ENCODE measurements at regions not wholly inside any gene's neighbourhood (a gene's known extent, or its start where the extent isn't known, plus 50 kb on each side); places are given as distances from the start of the nearest gene placed in this dataset.

GRCh38 chr12:29883525-29883924 lies 99.8 kb upstream of the TMTC1 start:
- H3K27me3 ChIP-seq (replicated peaks; ENCODE audit: control insufficient read depth, insufficient read depth, low read length) = no peaks in the 10 kb centered on the region
- DNase-seq (ENCODE audit: extremely low read depth, insufficient read length) = no peak
- H3K36me3 ChIP-seq (ENCODE audit: control insufficient read depth, insufficient read depth, low read length) = no peaks in the 10 kb centered on the region
- TF ChIP-seq, protein P1, sequence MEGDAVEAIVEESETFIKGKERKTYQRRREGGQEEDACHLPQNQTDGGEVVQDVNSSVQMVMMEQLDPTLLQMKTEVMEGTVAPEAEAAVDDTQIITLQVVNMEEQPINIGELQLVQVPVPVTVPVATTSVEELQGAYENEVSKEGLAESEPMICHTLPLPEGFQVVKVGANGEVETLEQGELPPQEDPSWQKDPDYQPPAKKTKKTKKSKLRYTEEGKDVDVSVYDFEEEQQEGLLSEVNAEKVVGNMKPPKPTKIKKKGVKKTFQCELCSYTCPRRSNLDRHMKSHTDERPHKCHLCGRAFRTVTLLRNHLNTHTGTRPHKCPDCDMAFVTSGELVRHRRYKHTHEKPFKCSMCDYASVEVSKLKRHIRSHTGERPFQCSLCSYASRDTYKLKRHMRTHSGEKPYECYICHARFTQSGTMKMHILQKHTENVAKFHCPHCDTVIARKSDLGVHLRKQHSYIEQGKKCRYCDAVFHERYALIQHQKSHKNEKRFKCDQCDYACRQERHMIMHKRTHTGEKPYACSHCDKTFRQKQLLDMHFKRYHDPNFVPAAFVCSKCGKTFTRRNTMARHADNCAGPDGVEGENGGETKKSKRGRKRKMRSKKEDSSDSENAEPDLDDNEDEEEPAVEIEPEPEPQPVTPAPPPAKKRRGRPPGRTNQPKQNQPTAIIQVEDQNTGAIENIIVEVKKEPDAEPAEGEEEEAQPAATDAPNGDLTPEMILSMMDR (IDR thresholded peaks at IDR 0.05; ENCODE audit: insufficient read depth, low read length, poor library complexity, severe bottlenecking) = no peak
- H3K4me3 ChIP-seq (replicated peaks; ENCODE audit: low read depth, low read length) = no peak overlapping the region

- no peaks in the 10 kb centered on the region for H3K27me3 ChIP-seq (replicated peaks; ENCODE audit: control insufficient read depth, insufficient read depth, low read length)
- TF ChIP-seq, protein P1 (IDR thresholded peaks at IDR 0.05; ENCODE audit: insufficient read depth, low read length, poor library complexity, severe bottlenecking) = no peak
- H3K4me3 ChIP-seq (replicated peaks; ENCODE audit: low read depth, low read length) = no peak overlapping the region
- H3K36me3 ChIP-seq (ENCODE audit: control insufficient read depth, insufficient read depth, low read length) = no peaks in the 10 kb centered on the region
- DNase-seq (ENCODE audit: extremely low read depth, insufficient read length) = no peak
These were observed 99.1 kb upstream of the TMTC1 start for GRCh38 chr12:29882846-29883245.

DNA sequence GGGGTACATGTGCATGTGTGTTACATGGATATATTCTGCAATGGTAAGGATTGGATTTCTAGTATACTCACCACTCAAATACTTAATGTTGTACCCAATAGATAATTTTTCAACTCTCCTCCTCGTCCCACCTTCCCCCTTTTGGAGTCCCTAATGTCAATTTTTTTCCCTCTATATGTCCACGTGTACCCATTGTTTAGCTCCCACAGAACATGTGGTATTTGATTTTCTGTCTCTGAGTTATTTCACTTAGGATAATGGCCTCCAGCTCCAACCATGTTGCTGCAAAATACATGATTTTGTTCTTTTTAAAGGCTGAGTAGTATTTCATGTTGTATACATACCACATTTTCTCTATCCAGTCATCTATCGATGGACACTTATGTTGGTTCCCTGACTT lies 97.2 kb upstream of the TMTC1 start:
- no peak for DNase-seq (ENCODE audit: extremely low read depth, insufficient read length)
- H3K27me3 ChIP-seq (replicated peaks; ENCODE audit: control insufficient read depth, insufficient read depth, low read length) = no peaks in the 10 kb centered on the region
- no peaks in the 10 kb centered on the region for H3K36me3 ChIP-seq (ENCODE audit: control insufficient read depth, insufficient read depth, low read length)
- no peak overlapping the region for H3K4me3 ChIP-seq (replicated peaks; ENCODE audit: low read depth, low read length)
- TF ChIP-seq, protein P1 (IDR thresholded peaks at IDR 0.05; ENCODE audit: insufficient read depth, low read length, poor library complexity, severe bottlenecking) = no peak

- no peak for DNase-seq (ENCODE audit: extremely low read depth, insufficient read length)
- no peaks in the 10 kb centered on the region for H3K36me3 ChIP-seq (ENCODE audit: control insufficient read depth, insufficient read depth, low read length)
- TF ChIP-seq, protein P1 (IDR thresholded peaks at IDR 0.05; ENCODE audit: insufficient read depth, low read length, poor library complexity, severe bottlenecking) = no peak
- no peak overlapping the region for H3K4me3 ChIP-seq (replicated peaks; ENCODE audit: low read depth, low read length)
- no peaks in the 10 kb centered on the region for H3K27me3 ChIP-seq (replicated peaks; ENCODE audit: control insufficient read depth, insufficient read depth, low read length)
These were observed 96.0 kb upstream of the TMTC1 start for GRCh38 chr12:29879606-29880308.

DNA sequence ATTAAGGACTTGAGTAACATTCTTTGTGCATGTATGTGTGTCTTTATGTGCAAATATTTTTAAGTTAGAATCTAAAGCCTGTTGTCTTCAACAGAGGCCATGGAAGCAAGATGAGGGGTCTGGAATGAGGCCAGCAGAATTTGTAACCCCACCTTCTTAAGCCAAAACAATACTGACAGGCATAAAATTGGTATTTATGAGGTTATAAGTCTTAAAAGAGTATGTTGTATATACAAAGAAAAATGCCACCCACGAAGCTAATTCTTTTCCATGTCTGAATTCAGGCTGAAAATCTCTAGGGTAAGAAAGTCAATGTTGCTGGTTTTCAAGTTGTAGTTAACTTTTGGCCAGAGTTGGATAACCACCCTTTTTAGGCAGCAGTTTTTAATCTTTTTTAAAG lies 86.2 kb upstream of the TMTC1 start:
- H3K27me3 ChIP-seq (replicated peaks; ENCODE audit: control insufficient read depth, insufficient read depth, low read length) = no peaks in the 10 kb centered on the region
- H3K4me3 ChIP-seq (replicated peaks; ENCODE audit: low read depth, low read length) = no peak overlapping the region
- DNase-seq (ENCODE audit: extremely low read depth, insufficient read length) = no peak
- H3K36me3 ChIP-seq (ENCODE audit: control insufficient read depth, insufficient read depth, low read length) = no peaks in the 10 kb centered on the region
- TF ChIP-seq, protein P1 (IDR thresholded peaks at IDR 0.05; ENCODE audit: insufficient read depth, low read length, poor library complexity, severe bottlenecking) = no peak

DNA sequence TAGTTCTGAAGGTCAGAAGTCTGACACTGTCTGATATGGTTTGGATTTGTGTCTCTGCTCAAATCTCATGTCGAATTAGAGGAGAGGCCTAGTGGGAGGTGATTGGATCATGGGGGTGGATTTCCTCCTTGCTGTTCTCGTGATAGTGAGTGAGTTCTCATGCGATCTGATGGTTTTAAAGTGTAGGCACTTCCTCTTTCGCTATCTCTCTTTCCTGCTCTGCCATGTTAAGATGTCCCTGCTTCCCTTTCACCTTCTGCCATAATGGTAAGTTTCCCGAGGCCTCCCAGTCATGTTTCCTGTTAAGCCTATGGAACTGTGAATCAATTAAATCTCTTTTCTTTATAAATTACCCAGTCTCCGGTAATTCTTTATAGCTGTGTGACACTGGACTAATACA lies 84.1 kb upstream of the TMTC1 start:
- Histone ChIP-seq H3K27me3 (replicated peaks; ENCODE audit: control insufficient read depth, insufficient read depth, low read length) (no peaks in the 10 kb centered on the region), H3K36me3 (ENCODE audit: control insufficient read depth, insufficient read depth, low read length) (no peaks in the 10 kb centered on the region), H3K4me3 (replicated peaks; ENCODE audit: low read depth, low read length) (no peak overlapping the region)
- TF ChIP-seq, protein P1 (IDR thresholded peaks at IDR 0.05; ENCODE audit: insufficient read depth, low read length, poor library complexity, severe bottlenecking) = no peak
- no peak for DNase-seq (ENCODE audit: extremely low read depth, insufficient read length)
